ENCODE measurements at regions not wholly inside any gene's neighbourhood (a gene's known extent, or its start where the extent isn't known, plus 50 kb on each side); places are given as distances from the start of the nearest gene placed in this dataset.

- DNase-seq = no peak
These were observed 218.8 kb upstream of the TMPO start for GRCh38 chr12:98296462-98297079.

DNA sequence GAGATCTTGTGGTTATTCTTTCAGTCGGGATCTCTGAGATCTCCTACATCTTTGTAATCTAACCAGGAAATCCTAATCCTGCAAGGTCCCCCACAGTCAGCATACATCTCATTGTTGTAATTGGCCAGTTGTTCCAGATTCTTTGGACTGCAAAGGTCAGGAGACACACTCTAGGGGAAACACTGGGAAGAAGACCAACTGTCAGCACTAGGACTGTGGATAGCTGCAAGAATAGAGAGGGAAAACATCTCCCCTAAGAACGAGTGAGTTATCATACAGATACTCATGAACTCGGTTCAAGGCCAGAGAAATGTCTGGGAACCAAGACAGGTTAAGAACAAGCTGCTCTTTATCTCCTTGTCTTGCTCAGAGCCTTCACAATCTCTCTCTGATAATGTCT is 217.9 kb upstream of the TMPO start:
- DNase-seq = no peak

DNA sequence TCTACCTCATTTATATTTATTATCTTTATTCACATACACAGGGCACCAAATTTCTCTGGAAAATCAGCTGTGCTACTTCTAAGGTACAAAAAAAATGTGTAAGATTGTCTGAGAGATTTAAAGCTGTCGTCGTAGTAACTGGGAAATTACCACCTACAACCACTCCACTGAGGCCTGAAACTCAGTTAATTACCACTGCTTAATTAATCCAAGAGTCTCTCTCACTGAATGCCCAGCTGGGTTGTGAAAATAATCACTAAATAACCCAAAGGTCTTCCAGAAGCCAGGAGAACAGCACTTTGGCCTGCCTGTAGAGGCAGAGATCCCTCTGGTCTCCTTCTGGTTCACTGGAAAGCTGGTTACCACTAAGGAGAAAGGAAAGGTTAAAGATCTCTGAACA is 207.2 kb upstream of the TMPO start:
- no peak for DNase-seq

DNA sequence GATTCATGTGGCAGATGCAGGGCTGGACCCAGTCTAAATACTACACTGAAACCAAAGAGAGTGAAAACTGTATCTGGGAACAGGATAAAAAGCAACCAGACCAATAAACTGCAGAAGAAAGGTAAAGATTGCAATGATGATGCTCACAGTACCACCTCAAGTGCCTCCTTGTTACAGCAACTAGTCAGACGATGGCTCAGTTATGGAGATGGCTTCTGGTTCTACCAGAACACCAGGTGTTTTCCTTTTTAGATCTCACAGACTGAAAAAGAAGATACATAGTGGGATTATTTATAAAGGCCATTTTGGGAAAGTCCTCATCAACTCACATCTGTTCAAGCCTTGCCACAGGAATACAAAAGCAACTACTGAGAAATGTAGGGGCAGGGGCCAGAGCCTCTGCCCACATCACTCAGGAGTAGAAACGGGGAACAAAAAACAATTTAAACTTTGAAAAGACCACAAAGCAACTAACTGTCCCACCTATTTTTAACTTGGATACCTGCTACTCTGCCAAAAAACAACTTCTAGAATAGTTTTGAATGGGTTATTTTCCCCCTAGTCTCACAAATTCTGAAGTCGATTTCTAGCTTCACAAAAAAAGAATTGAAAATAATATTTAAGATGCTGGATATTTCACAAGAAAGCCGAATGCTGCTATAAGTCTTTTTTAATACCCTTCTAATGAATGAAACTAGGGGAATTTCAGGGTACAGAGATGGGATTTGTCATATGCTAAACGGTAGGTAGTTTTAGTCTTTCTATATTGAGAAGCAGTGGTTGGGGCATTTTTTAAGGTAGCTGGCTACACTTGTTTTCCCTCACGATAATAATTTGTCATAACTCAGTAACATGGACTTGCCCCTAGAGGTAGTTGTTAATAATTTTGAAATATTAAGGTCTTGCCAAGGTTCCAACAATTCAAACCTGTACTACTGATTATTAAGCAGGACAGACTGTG is 197.2 kb upstream of the TMPO start:
- DNase-seq = no peak

GRCh38 chr12:98319716-98320425 is 195.5 kb upstream of the TMPO start:
- DNase-seq = no peak

GRCh38 chr12:98325003-98325402 is 190.4 kb upstream of the TMPO start:
- no peak for DNase-seq

- DNase-seq = no peak
These were observed 186.9 kb upstream of the TMPO start for GRCh38 chr12:98328467-98328866.

- no peak for DNase-seq
These were observed 185.8 kb upstream of the TMPO start for GRCh38 chr12:98329589-98329988.

- no peak for DNase-seq
These were observed 182.7 kb upstream of the TMPO start for GRCh38 chr12:98332642-98333041.

DNA sequence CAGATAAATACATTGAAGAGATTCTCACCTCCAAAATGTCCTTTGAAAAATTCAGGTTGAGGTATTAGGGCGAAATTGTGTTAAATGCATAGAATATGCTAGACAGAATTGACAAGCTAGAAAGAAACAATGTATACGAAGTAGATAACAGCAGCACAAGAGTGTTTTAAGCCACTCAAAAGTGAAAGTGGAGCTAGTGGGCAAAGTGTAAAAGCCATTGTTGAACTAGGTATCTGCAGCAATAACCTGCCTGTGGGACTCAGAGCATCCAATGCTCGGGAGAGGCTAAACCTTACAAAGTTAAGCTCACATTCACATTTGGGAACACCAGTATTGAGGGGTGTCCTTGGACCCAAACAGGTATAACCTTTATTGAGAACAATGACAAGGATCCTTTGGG is 180.6 kb upstream of the TMPO start:
- no peak for DNase-seq

DNA sequence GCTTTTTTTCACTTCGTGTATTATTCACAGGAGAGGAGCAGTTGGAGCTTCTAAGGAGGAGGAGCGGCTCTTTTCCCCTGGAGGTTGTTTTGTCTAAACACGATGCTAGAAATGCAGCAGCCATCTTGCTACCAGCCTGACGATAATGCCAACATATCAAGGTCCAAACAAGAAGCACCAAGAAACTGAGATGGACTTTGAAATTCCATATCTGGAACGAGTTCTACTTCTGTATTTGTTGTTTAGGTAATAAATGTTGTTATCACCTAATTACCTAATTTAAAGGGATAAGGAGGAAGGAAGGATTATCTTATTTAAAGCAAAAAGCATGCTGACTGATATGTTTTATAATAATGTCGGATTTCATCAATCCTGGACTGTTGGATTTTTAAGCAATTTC is 174.4 kb upstream of the TMPO start:
- no peak for DNase-seq

- DNase-seq = no peak
These were observed 173.7 kb upstream of the TMPO start for GRCh38 chr12:98341732-98342131.

DNA sequence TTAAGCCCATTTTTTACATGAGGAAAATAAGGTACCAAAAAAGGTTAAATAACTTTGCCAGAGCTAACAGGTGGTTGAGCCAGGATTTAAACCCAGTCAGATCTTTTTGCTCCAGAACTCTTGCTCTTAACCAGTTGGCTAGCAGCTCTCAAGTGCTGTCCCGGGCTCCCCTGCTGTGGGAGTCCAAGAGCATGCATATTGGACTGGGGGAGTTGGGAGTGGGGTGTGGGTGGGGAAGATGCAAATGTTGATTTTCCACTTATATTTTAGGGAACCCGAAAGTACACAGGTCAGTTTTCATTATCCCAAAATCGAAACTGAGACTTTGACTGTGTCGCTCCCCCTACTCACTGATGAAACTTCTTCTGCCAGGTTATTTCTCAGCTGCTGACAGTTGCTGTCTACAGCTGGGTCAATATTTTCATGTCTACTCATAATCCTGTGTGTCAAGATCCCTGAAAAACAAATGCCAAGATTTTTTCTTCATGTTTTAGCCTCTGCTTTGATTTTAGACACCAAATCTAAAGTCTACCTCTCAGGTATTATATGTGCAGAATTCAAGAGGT is 172.3 kb upstream of the TMPO start:
- no peak for DNase-seq

GRCh38 chr12:98344046-98344930 is 171.1 kb upstream of the TMPO start:
- no peak for DNase-seq

DNA sequence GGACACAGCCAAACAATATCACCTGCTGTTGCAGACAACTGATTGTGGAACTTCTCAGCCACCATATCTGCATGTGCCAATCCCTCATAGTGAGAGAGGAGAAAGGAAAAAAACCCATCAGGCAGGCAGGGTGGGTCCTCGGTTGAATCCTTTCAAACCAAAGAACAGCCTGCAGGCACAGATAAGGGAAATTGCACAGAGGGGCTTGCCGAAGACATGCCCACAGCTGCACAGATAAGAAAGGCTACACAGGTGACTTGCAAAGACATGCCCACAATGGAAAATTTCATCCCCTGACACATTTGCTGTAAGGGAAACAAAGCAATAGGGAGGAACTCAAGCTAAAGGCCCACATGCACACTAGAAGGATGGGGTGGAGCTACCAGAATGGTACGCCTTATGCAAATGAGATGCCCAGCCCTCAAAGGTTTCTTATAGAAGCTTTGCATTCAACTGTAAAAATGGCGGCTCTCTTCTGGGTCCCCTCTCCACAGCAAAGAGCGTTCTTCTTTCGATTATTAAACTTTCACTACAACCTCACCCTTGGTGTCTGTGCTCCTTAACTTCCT is 170.0 kb upstream of the TMPO start:
- DNase-seq = no peak

DNA sequence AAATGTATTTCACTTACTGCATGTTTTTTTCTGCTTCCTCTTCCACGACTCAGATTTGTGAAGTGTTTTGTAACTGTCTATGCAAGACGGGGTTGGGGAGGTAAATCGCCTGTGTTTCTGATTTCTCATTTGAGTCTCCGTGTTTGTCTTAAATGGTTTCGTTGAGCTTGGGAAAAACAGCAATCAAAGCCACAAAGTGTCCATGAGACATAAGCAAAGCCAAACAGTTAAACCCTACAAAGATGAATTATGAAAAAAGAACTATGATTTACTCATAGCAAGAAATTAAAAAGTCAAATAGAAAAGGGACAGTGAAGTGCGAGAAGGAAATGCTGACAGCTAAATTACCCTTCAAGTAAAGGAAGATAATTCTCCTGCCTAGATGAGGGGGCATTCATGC is 164.3 kb upstream of the TMPO start:
- DNase-seq = no peak

DNA sequence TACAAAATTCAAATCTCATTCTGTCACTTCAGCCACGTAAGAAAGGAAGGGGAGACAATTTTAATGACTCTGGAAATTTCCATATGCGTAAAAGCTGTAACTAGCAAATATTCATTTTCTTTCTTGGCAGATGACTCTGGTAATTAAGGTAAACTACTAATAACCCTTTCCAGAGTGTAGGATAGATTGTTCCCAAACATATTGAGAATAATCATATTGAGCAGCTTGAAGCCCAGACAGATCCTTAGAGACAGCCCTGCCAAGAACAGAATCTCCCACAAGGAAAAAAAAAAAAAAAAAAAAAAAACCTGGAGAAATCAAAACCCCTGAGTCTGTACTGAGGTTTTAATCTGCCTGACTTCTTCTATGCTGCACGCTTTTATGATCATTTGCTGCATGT is 163.6 kb upstream of the TMPO start:
- DNase-seq = no peak

GRCh38 chr12:98352218-98352811 is 163.1 kb upstream of the TMPO start:
- no peak for DNase-seq

DNA sequence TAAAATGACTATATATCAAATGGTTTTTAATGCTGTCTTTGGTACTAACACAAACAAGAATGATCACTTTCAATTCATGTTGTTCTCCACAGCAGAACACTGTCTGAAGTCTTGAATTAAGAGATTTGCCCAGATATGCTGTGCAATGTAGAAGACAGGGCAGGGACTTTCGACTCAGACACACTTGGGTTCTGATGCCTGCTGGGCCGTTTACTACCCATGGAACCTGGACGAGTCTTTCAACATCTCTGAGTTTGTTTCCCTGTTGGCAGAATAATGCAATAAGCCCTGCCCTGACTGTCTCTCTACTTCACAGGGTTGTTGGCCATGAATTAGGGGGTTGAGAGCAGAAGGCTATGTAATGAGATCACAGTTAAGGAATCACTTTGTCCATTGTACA is 162.6 kb upstream of the TMPO start:
- DNase-seq = no peak

DNA sequence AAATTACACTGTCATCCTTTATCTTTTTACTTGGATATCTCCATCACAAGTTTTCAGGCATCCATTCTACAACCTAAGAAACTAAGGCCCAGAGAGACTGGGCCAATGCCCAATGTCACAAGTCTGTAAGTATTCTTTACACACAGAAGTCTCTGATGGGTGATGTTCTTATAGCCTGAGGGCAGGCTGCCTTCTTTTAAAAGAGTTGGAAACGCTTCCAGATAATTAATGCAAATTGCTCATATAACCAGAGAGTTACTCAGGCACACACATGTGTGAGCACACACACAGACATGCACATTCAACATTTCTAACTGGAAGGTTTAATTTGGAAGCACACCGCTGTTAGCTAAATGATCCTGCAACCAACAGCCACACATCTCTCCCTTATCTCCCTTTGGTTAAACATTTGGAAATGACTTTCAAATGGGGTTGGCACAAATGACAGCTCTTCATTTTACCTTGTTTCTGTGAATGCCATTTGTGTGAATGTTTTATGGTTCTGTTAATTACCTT is 160.8 kb upstream of the TMPO start:
- DNase-seq = no peak

- DNase-seq = no peak
These were observed 160.1 kb upstream of the TMPO start for GRCh38 chr12:98355322-98355721.

All from CD4-positive, alpha-beta T cell treated with Interferon alpha-2 for 1 hour (primary cell).